Smooth muscle cell of the brain vasculature (primary cell): ENCODE measurements at regions not wholly inside any gene's neighbourhood (a gene's known extent, or its start where the extent isn't known, plus 50 kb on each side); places are given as distances from the start of the nearest gene placed in this dataset.
"Not testable (repeated sequence)": the region's sequence is repeated elsewhere in the genome, so short reads cannot be mapped to it uniquely, and the experiment has no call there.

Experiments used
- DNase-seq: peaks from one replicate; pipeline ENCODE4 v3.0.0-alpha.2; 2012; ENCODE audit warnings: low read depth, low spot score

GRCh38 chr5:158070859-158071258 is 211.9 kb upstream of the CLINT1 start:
- no peak for DNase-seq

- DNase-seq = no peak
Measured at GRCh38 chr5:158069838-158070237, 210.9 kb upstream of the CLINT1 start.

- no peak for DNase-seq
Measured at GRCh38 chr5:158068964-158069363, 210.0 kb upstream of the CLINT1 start.

- no peak for DNase-seq
Measured at GRCh38 chr5:158066076-158066475, 207.1 kb upstream of the CLINT1 start.

- no peak for DNase-seq
Measured at GRCh38 chr5:158064334-158065123, 205.6 kb upstream of the CLINT1 start.

GRCh38 chr5:158063052-158063451 is 204.1 kb upstream of the CLINT1 start:
- DNase-seq = no peak

GRCh38 chr5:158061451-158061850 is 202.5 kb upstream of the CLINT1 start:
- no peak for DNase-seq

- no peak for DNase-seq
Measured at GRCh38 chr5:158060212-158060611, 201.3 kb upstream of the CLINT1 start.

GRCh38 chr5:158058208-158059120 is 199.5 kb upstream of the CLINT1 start:
- no peak for DNase-seq

GRCh38 chr5:158056130-158056825 is 197.3 kb upstream of the CLINT1 start:
- DNase-seq = no peak

- DNase-seq = no peak
Measured at GRCh38 chr5:158055111-158055501, 196.2 kb upstream of the CLINT1 start.

- DNase-seq = no peak
Measured at GRCh38 chr5:158054223-158055110, 195.5 kb upstream of the CLINT1 start.

GRCh38 chr5:158051036-158051435 is 192.1 kb upstream of the CLINT1 start:
- DNase-seq = no peak

- DNase-seq = no peak
Measured at GRCh38 chr5:158050421-158050820, 191.5 kb upstream of the CLINT1 start.

GRCh38 chr5:158049459-158049858 is 190.5 kb upstream of the CLINT1 start:
- DNase-seq = no peak

- no peak for DNase-seq
Measured at GRCh38 chr5:158045696-158046095, 186.8 kb upstream of the CLINT1 start.

- no peak for DNase-seq
Measured at GRCh38 chr5:158039911-158040347, 181.0 kb upstream of the CLINT1 start.

GRCh38 chr5:158039441-158039840 is 180.5 kb upstream of the CLINT1 start:
- DNase-seq = no peak

- not testable (repeated sequence) for DNase-seq
Measured at GRCh38 chr5:158036983-158037595, 178.1 kb upstream of the CLINT1 start.

GRCh38 chr5:158034586-158034985 is 175.6 kb upstream of the CLINT1 start:
- DNase-seq = not testable (repeated sequence)

GRCh38 chr5:158033724-158034123 is 174.8 kb upstream of the CLINT1 start:
- DNase-seq = no peak
